ENCODE measurements at regions not wholly inside any gene's neighbourhood (a gene's known extent, or its start where the extent isn't known, plus 50 kb on each side); places are given as distances from the start of the nearest gene placed in this dataset.

GRCh38 chr3:34202975-34203374, 404.5 kb downstream of the PDCD6IP start:
- Histone ChIP-seq H3K27ac (ENCODE audit: low read depth, low read length) (no peak overlapping the region), H2AK5ac (ENCODE audit: low read length) (no peak overlapping the region), H2BK120ac (ENCODE audit: insufficient read depth, low read length, poor library complexity) (no peak overlapping the region), H4K8ac (ENCODE audit: low read depth, low read length) (no peak overlapping the region), H2BK5ac (ENCODE audit: low read depth, low read length, poor library complexity) (no peak overlapping the region), H3K9me3 (ENCODE audit: insufficient read depth, low read depth, low read length) (no peaks in the 10 kb centered on the region), H3K18ac (ENCODE audit: low read length) (no peak overlapping the region), H2BK12ac (ENCODE audit: low read length) (no peak overlapping the region), H3K27me3 (ENCODE audit: insufficient read depth, low read length) (no peaks in the 10 kb centered on the region), H3K4me2 (ENCODE audit: low read length) (no peak overlapping the region), H3K79me2 (ENCODE audit: control insufficient read depth, insufficient read depth, low read length, poor library complexity) (no peaks in the 10 kb centered on the region), H2AFZ (ENCODE audit: insufficient read depth, low read length, poor library complexity) (no peak overlapping the region), H3K23ac (ENCODE audit: low read length) (no peak overlapping the region), H4K12ac (ENCODE audit: low read depth, low read length) (no peak overlapping the region), H3K9ac (ENCODE audit: low read length) (no peak overlapping the region), H3K4ac (ENCODE audit: low read depth, low read length) (no peak overlapping the region), H3K4me3 (ENCODE audit: low read depth, low read length) (no peak overlapping the region), H3K14ac (ENCODE audit: low read length) (no peak overlapping the region), H3K79me1 (ENCODE audit: low read length) (no peaks in the 10 kb centered on the region), H3K4me1 (ENCODE audit: control insufficient read depth in 1 of 2, insufficient read depth in 2 of 2, low read length in 2 of 2) (no peaks in the 10 kb centered on the region), H3K36me3 (ENCODE audit: control insufficient read depth in 1 of 2, insufficient read depth in 2 of 2, low read length in 2 of 2) (no peaks in the 10 kb centered on the region), H4K91ac (ENCODE audit: low read depth, low read length) (no peak overlapping the region)
- WGBS (ENCODE audit: extremely low coverage, insufficient coverage, insufficient read length): no CpG with 5 or more reads among the region's 3 CpGs
- DNase-seq: no peak

- Histone ChIP-seq H3K9ac (ENCODE audit: low read length) (no peak overlapping the region), H2AK5ac (ENCODE audit: low read length) (no peak overlapping the region), H3K27ac (ENCODE audit: low read depth, low read length) (no peak overlapping the region), H2BK5ac (ENCODE audit: low read depth, low read length, poor library complexity) (no peak overlapping the region), H3K36me3 (ENCODE audit: control insufficient read depth in 1 of 2, insufficient read depth in 2 of 2, low read length in 2 of 2) (no peaks in the 10 kb centered on the region), H3K4ac (ENCODE audit: low read depth, low read length) (no peak overlapping the region), H2BK12ac (ENCODE audit: low read length) (no peak overlapping the region), H3K9me3 (ENCODE audit: insufficient read depth, low read depth, low read length) (no peaks in the 10 kb centered on the region), H3K79me2 (ENCODE audit: control insufficient read depth, insufficient read depth, low read length, poor library complexity) (no peaks in the 10 kb centered on the region), H3K14ac (ENCODE audit: low read length) (no peak overlapping the region), H4K91ac (ENCODE audit: low read depth, low read length) (no peak overlapping the region), H3K18ac (ENCODE audit: low read length) (no peak overlapping the region), H3K4me2 (ENCODE audit: low read length) (no peak overlapping the region), H3K79me1 (ENCODE audit: low read length) (no peaks in the 10 kb centered on the region), H3K27me3 (ENCODE audit: insufficient read depth, low read length) (no peaks in the 10 kb centered on the region), H4K8ac (ENCODE audit: low read depth, low read length) (no peak overlapping the region), H4K12ac (ENCODE audit: low read depth, low read length) (no peak overlapping the region), H3K4me3 (ENCODE audit: low read depth, low read length) (no peak overlapping the region), H3K4me1 (ENCODE audit: control insufficient read depth in 1 of 2, insufficient read depth in 2 of 2, low read length in 2 of 2) (no peaks in the 10 kb centered on the region), H2AFZ (ENCODE audit: insufficient read depth, low read length, poor library complexity) (no peak overlapping the region), H3K23ac (ENCODE audit: low read length) (no peak overlapping the region), H2BK120ac (ENCODE audit: insufficient read depth, low read length, poor library complexity) (no peak overlapping the region)
- no CpG with 5 or more reads among the region's 4 CpGs for WGBS (ENCODE audit: extremely low coverage, insufficient coverage, insufficient read length)
- no peak for DNase-seq
These were observed 405.0 kb downstream of the PDCD6IP start for GRCh38 chr3:34203386-34203785.

- Histone ChIP-seq H2BK5ac (ENCODE audit: low read depth, low read length, poor library complexity) (no peak overlapping the region), H3K23ac (ENCODE audit: low read length) (no peak overlapping the region), H4K8ac (ENCODE audit: low read depth, low read length) (no peak overlapping the region), H3K79me1 (ENCODE audit: low read length) (no peaks in the 10 kb centered on the region), H3K9me3 (ENCODE audit: insufficient read depth, low read depth, low read length) (no peaks in the 10 kb centered on the region), H4K91ac (ENCODE audit: low read depth, low read length) (no peak overlapping the region), H3K4ac (ENCODE audit: low read depth, low read length) (no peak overlapping the region), H3K9ac (ENCODE audit: low read length) (no peak overlapping the region), H2BK12ac (ENCODE audit: low read length) (no peak overlapping the region), H3K36me3 (ENCODE audit: control insufficient read depth in 1 of 2, insufficient read depth in 2 of 2, low read length in 2 of 2) (no peaks in the 10 kb centered on the region), H3K14ac (ENCODE audit: low read length) (no peak overlapping the region), H3K79me2 (ENCODE audit: control insufficient read depth, insufficient read depth, low read length, poor library complexity) (no peaks in the 10 kb centered on the region), H3K4me1 (ENCODE audit: control insufficient read depth in 1 of 2, insufficient read depth in 2 of 2, low read length in 2 of 2) (no peaks in the 10 kb centered on the region), H2AFZ (ENCODE audit: insufficient read depth, low read length, poor library complexity) (no peak overlapping the region), H3K27me3 (ENCODE audit: insufficient read depth, low read length) (no peaks in the 10 kb centered on the region), H2AK5ac (ENCODE audit: low read length) (no peak overlapping the region), H3K27ac (ENCODE audit: low read depth, low read length) (no peak overlapping the region), H2BK120ac (ENCODE audit: insufficient read depth, low read length, poor library complexity) (no peak overlapping the region), H4K12ac (ENCODE audit: low read depth, low read length) (no peak overlapping the region), H3K4me2 (ENCODE audit: low read length) (no peak overlapping the region), H3K18ac (ENCODE audit: low read length) (no peak overlapping the region), H3K4me3 (ENCODE audit: low read depth, low read length) (no peak overlapping the region)
- peak in 1 of 2 donors; percentile 42 for DNase-seq
- WGBS (ENCODE audit: extremely low coverage, insufficient coverage, insufficient read length): no CpG with 5 or more reads among the region's 2 CpGs
These were observed 408.6 kb downstream of the PDCD6IP start for GRCh38 chr3:34207002-34207401.

- Histone ChIP-seq H2BK120ac (ENCODE audit: insufficient read depth, low read length, poor library complexity) (no peak overlapping the region), H2BK5ac (ENCODE audit: low read depth, low read length, poor library complexity) (no peak overlapping the region), H3K23ac (ENCODE audit: low read length) (no peak overlapping the region), H4K91ac (ENCODE audit: low read depth, low read length) (no peak overlapping the region), H3K36me3 (ENCODE audit: control insufficient read depth in 1 of 2, insufficient read depth in 2 of 2, low read length in 2 of 2) (no peaks in the 10 kb centered on the region), H3K79me1 (ENCODE audit: low read length) (no peaks in the 10 kb centered on the region), H3K9ac (ENCODE audit: low read length) (no peak overlapping the region), H3K4me3 (ENCODE audit: low read depth, low read length) (no peak overlapping the region), H3K18ac (ENCODE audit: low read length) (no peak overlapping the region), H3K9me3 (ENCODE audit: insufficient read depth, low read depth, low read length) (no peaks in the 10 kb centered on the region), H3K4me2 (ENCODE audit: low read length) (no peak overlapping the region), H3K27ac (ENCODE audit: low read depth, low read length) (no peak overlapping the region), H3K4ac (ENCODE audit: low read depth, low read length) (no peak overlapping the region), H3K79me2 (ENCODE audit: control insufficient read depth, insufficient read depth, low read length, poor library complexity) (no peaks in the 10 kb centered on the region), H4K12ac (ENCODE audit: low read depth, low read length) (no peak overlapping the region), H2AFZ (ENCODE audit: insufficient read depth, low read length, poor library complexity) (no peak overlapping the region), H2AK5ac (ENCODE audit: low read length) (no peak overlapping the region), H3K27me3 (ENCODE audit: insufficient read depth, low read length) (no peaks in the 10 kb centered on the region), H4K8ac (ENCODE audit: low read depth, low read length) (no peak overlapping the region), H3K14ac (ENCODE audit: low read length) (no peak overlapping the region), H2BK12ac (ENCODE audit: low read length) (no peak overlapping the region), H3K4me1 (ENCODE audit: control insufficient read depth in 1 of 2, insufficient read depth in 2 of 2, low read length in 2 of 2) (no peaks in the 10 kb centered on the region)
- WGBS (ENCODE audit: extremely low coverage, insufficient coverage, insufficient read length): no CpG with 5 or more reads among the region's 1 CpG
- no peak for DNase-seq
These were observed 409.4 kb downstream of the PDCD6IP start for GRCh38 chr3:34207806-34208205.

Data from trophoblast cell (in vitro differentiated cells and primary cell).